ENCODE measurements at regions not wholly inside any gene's neighbourhood (a gene's known extent, or its start where the extent isn't known, plus 50 kb on each side); places are given as distances from the start of the nearest gene placed in this dataset.

- no peak for DNase-seq
Measured at GRCh38 chr16:76612497-76612896, 335.3 kb downstream of the CNTNAP4 start.

GRCh38 chr16:76614269-76614668, 337.1 kb downstream of the CNTNAP4 start:
- no peak for DNase-seq

- no peak for DNase-seq
Measured at GRCh38 chr16:76622876-76623275, 345.7 kb downstream of the CNTNAP4 start.

- no peak for DNase-seq
Measured at GRCh38 chr16:76634847-76635697, 357.9 kb downstream of the CNTNAP4 start.

GRCh38 chr16:76639685-76640289, 362.6 kb downstream of the CNTNAP4 start:
- peak; percentile 16 for DNase-seq

- no peak for DNase-seq
Measured at GRCh38 chr16:76650582-76650981, 373.4 kb downstream of the CNTNAP4 start.

- peak; percentile 54 for DNase-seq
Measured at GRCh38 chr16:76653390-76654026, 376.3 kb downstream of the CNTNAP4 start.

GRCh38 chr16:76654088-76654820, 377.1 kb downstream of the CNTNAP4 start:
- no peak for DNase-seq

- no peak for DNase-seq
Measured at GRCh38 chr16:76656994-76657393, 379.8 kb downstream of the CNTNAP4 start.

GRCh38 chr16:76661691-76662235, 384.6 kb downstream of the CNTNAP4 start:
- DNase-seq = no peak

- DNase-seq = no peak
Measured at GRCh38 chr16:76665571-76666275, 388.5 kb downstream of the CNTNAP4 start.

- DNase-seq = no peak
Measured at GRCh38 chr16:76668207-76668725, 391.1 kb downstream of the CNTNAP4 start.

GRCh38 chr16:76669288-76669687, 392.1 kb downstream of the CNTNAP4 start:
- DNase-seq = no peak

GRCh38 chr16:76670125-76670857, 393.1 kb downstream of the CNTNAP4 start:
- DNase-seq = no peak

GRCh38 chr16:76676356-76676755, 399.2 kb downstream of the CNTNAP4 start:
- no peak for DNase-seq

- DNase-seq = no peak
Measured at GRCh38 chr16:76681296-76681695, 404.1 kb downstream of the CNTNAP4 start.

- DNase-seq = no peak
Measured at GRCh38 chr16:76683051-76683450, 405.9 kb downstream of the CNTNAP4 start.

- DNase-seq = no peak
Measured at GRCh38 chr16:76696876-76697275, 419.7 kb downstream of the CNTNAP4 start.

GRCh38 chr16:76705892-76706291, 428.7 kb downstream of the CNTNAP4 start:
- DNase-seq = no peak

GRCh38 chr16:76713191-76713590, 436.0 kb downstream of the CNTNAP4 start:
- DNase-seq = no peak

Data from renal pelvis (tissue), 1 donor.